Jurkat, Clone E6-1 (cell line): ENCODE measurements at regions not wholly inside any gene's neighbourhood (a gene's known extent, or its start where the extent isn't known, plus 50 kb on each side); places are given as distances from the start of the nearest gene placed in this dataset.

ENCODE experiments used
- DNase-seq: peaks from one replicate; pipeline ENCODE4 v3.0.0-alpha.2; 2011; ENCODE audit warnings: low read depth, low spot score
- H3K4me3 ChIP-seq: 2 replicates; pipeline ENCODE4 v1.5.1; 2011; ENCODE audit warnings: mild to moderate bottlenecking, low read length, control low read depth, moderate library complexity

DNA sequence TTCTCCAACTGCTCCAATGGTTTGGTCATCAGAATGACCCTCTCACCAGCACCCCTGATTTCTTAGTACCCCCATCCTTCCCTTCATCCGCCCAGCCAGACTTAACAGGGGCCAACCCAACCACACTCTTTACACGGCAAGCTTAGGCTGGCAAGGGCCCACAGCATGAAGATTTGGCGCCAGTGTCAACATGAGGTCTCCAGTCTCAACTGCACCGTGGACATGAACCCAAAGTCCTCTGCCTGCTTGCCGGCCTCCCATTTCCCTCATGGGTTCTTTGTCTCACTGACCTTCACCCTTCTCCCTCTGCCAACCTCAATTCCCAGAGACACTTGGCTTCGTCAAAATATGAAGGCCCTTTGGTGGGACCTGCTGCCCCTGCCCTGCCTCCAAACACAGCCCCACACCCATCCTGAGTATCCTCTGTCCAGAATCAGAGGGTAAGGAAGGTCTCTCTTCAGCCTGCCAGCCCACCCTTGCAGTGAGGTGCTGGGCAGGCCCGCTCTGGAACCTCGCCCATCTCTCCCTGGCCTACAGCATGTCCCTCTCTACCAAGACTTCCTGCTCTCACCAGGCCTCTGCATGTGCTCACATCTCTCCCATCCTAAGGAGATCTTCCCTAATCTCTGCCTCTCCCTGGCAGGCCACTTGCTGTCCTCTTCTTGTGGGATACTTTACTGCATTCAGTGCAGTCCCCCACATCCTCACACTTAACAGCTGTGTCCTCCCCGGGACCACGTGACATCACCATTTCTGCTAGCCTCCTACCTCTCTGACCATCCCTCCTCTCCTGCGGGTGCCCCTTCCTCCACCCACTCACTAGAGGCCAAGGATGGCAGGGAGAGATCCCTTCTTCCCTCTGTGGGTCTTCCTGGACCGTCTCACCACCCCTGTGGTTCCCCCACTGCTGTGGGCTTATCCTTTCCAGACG, 91.7 kb upstream of the ZMIZ1 start:
- DNase-seq = no peak
- H3K4me3 ChIP-seq = no peak overlapping the region

DNA sequence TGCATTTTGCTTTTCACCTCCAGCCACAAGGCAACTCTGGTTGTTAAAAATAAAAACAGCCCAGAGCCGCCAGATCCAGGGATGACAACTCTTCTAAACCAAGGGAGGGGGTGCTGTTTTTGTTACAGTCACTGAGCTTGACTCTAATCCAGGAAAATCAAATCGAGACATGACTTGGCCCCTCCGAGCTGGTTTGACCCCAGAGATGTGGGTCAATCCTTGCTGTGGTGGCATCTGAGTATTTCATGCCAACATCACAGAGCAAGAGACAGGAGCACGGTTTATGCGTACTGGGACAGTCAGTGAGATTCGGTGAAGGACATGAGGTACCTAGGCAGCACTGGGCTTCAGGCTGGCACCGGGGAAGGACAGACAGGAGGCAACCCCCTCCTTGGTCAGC, 88.8 kb upstream of the ZMIZ1 start:
- no peak overlapping the region for H3K4me3 ChIP-seq
- no peak for DNase-seq

DNA sequence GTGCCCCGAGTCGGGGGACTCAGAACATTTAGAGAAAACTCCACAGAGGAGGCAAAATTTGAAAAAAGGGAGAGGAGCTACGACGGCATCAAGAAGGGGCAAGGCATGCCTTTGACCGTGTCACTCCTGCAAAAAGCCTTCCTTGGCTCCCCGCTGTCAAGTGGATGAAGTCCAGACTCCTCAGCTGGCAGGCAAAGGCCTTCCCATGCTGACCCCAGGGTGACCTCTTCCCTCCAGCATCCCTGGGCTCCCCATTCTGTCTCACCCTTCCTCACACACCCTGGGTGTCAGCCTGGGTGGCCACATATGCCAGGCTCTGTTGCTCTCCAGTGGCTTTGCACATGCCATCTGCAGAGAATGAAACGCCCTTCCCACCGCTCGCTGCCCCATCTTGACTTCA, 88.4 kb upstream of the ZMIZ1 start:
- no peak overlapping the region for H3K4me3 ChIP-seq
- DNase-seq = no peak

DNA sequence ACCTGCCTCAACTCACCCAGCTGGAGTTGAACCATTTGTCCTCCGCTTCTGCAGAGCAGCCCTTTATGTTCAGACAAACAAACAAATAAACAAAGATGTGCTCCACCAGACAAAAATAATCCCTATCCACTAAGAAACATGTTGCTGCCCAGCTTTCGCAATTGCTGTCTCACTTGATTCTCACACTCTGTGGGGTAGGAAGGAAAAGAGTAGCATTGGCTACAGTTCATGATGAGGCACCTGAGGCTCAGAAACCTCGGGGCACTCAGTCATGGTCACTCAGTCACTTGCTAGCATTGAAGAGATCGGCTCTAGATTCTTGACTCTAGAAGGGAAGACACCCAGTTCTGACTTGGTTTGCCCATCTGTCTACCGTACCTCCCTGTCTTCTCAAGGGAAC, 88.0 kb upstream of the ZMIZ1 start:
- no peak overlapping the region for H3K4me3 ChIP-seq
- no peak for DNase-seq

DNA sequence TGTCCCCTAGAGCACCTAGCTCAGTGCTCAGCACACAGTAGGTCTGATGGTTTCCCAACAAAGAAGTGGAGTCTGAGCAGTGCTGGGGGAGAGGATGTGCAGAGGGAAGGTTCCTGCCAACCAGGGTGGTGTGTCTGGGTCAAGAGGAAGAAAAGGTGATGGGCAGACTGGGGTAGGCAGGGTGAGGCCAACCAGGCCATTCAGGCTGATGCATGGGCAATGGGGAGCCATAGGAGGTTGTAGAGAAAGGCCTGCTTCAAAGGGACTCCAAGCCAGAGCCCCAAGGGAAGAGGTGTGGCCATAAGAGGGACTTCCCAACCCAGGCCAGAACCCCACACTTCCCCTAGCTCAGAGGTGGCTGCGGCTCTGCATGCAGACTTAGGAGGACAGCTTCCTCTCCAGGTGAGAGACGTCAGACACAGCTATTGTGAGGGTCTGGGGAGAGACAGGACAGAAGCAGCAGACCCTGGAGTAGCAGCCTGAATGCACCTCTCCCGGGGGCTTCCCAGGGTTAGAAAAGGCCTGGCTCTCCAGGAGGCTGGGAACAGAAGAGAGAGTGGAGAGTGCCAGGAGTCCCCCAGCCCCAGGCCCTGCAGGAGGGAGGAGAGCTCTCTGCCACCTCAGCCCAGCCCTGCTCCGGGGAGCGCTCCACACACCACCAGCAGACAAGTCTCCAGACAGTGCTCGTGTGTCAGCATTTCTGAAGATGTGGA, 87.4 kb upstream of the ZMIZ1 start:
- no peak for DNase-seq
- H3K4me3 ChIP-seq = no peak overlapping the region

DNA sequence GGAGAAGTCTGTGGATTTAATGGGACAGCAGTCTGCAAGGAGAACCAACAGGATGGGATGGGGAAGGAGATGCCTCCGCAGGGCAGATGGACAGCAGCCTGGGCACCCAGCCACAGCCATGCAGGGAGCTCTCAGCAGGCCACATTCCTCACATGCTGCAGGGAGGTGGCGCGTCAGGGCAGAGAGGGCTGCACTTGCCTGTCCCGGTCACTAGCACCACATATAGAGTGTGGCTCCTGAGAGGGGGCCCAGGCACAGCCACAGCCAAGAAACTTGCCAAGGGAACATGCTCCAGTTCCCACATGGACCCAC, 86.8 kb upstream of the ZMIZ1 start:
- no peak for DNase-seq
- H3K4me3 ChIP-seq = no peak overlapping the region

DNA sequence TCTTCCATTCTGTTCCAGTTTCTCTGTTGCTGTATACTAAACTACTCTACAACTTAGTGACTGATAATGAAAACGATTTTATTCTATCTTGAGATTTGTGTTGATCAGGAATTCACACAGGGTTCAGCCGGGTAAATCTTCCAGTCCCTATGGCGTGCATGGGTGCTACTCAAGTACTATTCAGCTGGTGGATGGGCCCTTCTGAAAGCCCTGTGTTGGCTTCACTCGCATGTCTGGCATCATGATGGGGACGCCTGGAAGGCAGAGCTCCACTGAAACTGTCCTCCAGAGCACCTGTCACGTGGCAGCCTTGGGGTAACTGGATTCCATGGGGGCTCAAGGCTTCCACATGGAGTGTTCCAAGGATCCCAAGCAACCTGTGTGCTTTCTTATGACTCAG, 86.0 kb upstream of the ZMIZ1 start:
- no peak overlapping the region for H3K4me3 ChIP-seq

DNA sequence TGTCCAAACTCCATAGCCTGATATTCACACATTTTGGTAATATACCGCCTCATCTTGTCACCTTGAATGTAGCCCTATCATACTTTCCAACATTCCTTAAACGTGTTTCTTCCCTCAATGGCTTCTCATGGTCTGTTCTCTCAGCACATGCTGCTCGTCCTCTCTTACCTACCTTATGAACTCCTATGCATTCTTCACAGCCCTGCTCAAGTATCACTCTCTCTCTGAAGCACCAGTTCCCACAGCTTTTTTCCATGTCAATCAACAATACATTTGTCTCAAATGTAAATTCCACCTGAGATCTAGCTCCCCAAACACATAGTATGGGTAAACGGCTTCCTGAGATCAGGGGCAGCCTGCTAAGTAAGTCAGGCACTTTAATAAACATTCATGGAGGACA, 85.2 kb upstream of the ZMIZ1 start:
- no peak for DNase-seq
- H3K4me3 ChIP-seq = no peak overlapping the region

More for the DNA sequence above, 86.0 kb upstream of the ZMIZ1 start:
- no peak for DNase-seq

DNA sequence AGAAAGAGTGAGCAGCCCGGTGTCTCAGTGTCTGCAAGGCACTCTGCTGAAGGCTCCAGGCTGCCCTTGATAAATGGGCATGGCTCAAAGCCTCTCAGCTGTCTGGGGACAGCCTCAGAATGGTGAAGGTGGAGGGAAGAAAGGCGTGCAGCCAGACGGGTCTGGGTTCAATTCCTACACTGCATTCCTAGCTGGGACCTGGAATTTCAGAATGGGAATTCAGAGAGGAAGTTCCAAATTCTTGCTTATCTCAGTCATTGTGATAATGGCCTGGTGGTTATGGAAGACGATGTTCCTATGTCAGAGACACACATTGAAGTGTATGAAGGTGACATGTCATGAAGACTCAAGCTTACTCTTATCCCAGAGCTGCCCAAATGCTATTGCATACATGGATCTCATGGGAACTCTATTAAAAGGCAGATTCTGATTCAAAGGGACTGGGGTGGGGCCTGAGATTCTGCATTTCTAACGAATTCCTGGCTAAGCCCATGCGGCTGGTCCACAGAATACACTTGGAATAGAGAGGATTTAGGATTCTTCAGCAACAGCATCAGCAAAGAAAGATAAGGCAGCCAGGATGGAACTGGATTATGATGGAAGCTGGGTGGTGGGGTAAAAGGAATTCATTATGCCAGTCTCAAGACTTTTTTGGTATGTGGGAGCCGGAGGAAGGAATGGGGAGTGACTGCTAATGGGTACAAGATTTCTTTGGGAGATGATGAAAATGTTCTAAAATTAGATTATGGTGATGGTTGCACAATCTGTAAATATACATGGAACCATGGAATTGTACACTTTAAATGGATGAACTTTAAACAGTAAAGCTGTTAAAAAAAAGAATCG, 82.6 kb upstream of the ZMIZ1 start:
- no peak for DNase-seq
- H3K4me3 ChIP-seq = no peak overlapping the region

DNA sequence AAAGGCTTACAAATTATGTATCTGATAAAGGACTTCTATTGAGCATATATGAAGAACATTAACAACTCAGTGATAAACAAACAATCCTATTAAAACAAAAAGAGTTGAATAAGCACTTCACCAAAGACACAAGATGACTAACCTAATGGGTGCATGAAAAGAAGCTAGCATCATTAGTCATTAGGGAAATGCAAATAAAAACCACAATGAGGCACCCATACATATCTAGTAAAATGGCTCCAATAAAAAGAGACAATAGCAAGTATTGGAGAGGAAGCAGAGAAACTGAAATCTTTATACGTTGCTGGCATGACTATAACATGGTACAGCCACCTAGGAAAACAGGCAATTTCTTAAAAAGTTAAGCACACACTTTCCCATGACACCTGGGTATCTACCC, 77.6 kb upstream of the ZMIZ1 start:
- H3K4me3 ChIP-seq = no peak overlapping the region
- DNase-seq = no peak

DNA sequence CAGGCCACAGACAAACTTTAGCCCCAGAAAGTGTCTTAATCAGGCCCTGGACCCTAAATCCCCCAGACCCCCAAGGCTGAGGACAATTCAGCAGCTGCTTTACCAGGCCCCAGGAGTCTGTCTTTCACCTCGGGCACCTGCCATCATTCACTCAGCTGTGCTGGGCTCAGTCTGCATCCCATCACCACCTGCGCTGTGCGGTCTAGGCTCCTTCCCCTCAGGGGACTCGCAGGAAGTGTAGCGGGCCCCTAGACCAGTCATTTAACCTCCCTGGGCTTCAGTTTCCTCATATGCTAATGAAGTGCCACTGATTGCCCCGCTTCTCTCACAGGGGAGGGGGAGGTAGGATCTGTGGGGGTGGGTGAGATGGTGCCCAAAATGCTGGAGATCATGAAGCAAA, 76.4 kb upstream of the ZMIZ1 start:
- peak; percentile 77 for DNase-seq
- H3K4me3 ChIP-seq = peak overlapping the region; percentile 20

DNA sequence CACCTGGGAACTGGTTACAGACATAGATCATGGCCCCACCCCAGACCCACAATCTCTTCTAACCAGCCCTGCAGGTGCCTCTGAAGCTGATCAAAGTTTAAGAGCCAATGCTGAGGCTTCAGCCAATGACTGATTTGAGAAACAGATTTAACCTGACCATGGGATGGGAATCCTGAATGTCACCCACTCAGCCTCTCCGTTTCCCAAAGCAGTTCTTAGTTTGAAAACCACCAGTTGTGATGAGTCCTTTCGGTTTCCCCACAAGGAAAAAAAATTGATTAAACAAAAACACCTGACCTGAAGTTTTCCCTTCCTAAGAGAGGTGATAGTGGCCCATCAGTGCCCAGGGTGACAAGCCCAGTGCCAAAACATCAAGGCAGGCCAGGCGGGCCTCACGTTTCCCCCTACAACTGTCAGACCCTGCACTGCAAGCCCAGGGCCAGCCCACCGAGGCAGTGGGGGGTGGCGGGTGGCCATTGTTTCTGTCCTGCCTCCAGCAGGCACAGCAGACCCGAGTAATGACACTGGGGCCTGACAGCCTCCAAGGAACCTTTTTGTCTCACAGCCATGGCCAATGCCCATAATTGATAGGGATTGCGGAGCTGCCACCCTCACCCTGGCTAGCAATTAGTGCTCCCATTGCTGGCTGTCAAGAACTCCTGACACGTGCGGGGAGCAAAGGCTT, 75.4 kb upstream of the ZMIZ1 start:
- H3K4me3 ChIP-seq = no peak overlapping the region
- DNase-seq = peak; percentile 46

DNA sequence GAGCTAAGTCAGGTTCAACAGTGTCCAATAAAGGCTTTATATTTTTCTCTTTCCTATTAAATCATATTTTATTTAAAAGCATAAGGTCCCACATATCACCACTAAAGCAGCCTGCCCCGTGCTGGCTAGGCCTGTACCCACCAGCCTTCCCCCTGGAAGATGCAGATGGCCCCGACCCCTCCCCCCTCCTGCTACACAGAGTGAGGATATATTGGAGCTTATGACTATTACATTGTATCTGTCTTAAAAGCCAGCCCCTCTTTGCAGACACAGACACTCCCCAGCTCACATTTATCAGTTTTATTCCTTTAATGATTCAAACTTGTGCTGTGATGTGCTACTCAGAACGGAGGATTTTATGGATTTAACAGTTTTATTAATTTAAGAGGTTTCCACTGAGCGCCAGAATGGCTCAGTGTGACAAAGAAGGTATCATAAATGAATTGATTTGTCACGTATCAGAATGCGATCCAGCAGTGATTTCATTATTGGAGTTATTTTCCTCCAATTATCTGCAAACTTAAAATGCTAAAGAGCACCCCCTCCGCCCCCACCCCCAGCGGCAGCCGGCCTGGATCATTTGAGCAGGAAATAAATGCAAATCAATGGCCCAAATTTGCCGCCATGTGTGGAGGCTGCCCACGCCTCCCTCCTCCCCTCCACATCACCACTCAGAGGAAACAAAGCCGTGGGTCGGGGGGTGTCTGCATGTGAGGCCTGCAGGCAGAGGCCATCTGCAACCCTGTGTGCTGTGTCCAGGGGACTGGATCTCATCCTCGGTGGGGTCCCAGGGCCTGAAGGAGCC, 72.6 kb upstream of the ZMIZ1 start:
- DNase-seq = no peak
- no peak overlapping the region for H3K4me3 ChIP-seq

DNA sequence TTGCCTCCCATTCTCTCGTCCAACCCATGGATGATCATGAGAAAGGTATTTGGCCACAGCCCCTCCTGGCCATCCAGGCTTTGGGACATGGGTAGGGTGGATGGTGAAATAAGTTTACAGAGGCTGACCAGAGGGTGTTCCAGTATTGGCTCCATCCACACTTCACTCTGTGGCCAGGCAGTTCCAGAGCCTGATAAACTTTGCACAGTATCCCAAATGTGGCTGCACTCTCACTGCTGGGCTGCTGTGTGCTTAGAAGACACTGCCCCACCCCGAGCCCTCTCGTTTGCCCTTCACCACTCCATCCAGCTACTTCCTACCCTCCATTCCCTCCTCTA, 72.0 kb upstream of the ZMIZ1 start:
- DNase-seq = no peak
- no peak overlapping the region for H3K4me3 ChIP-seq

DNA sequence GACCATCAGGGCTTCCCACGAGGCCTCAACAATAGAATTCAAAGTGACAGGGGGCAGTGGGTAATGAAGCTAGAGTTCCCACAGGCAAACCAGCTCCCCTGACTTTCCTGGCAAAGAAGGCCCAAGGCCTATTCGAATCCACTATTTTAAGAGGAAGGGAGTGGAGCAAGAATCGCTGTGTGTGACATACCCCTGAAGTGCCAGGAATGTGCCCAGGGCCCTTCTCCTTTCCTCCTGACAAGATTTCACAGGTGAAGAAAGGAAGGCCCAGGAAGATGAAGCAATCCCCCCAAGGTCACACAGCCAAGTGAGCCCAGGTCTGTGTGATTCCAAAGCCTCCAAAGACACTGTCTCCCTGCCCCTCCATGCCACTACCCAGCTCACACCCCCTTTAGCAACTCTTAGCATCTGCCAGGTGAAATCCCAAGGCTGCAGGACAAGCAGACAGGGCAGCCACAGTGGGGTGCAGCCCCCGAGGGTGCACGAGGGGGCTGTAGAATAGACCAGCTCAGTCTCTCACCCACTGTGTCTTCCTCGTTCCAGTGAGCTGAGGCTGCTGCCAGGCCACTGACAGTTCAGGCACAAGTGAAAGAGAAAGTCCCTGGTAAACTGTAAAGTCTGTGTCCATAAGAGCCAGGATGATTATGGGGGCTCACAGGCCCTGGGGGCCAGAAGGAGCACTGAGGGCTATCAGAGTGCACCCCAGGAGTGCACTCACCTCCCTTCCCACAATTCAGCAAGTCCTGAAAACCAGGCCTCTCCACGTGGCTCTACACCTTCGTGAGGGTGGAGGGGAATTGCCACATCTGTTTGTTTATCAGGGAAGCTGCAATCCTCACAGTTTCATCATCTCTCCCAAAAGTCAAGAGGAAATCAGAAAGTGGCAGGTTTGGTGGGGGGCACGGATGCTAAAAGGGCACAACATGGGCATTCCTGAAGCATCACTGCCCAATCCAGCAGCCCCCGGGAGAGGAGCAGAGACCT, 70.8 kb upstream of the ZMIZ1 start:
- H3K4me3 ChIP-seq = no peak overlapping the region
- DNase-seq = no peak

DNA sequence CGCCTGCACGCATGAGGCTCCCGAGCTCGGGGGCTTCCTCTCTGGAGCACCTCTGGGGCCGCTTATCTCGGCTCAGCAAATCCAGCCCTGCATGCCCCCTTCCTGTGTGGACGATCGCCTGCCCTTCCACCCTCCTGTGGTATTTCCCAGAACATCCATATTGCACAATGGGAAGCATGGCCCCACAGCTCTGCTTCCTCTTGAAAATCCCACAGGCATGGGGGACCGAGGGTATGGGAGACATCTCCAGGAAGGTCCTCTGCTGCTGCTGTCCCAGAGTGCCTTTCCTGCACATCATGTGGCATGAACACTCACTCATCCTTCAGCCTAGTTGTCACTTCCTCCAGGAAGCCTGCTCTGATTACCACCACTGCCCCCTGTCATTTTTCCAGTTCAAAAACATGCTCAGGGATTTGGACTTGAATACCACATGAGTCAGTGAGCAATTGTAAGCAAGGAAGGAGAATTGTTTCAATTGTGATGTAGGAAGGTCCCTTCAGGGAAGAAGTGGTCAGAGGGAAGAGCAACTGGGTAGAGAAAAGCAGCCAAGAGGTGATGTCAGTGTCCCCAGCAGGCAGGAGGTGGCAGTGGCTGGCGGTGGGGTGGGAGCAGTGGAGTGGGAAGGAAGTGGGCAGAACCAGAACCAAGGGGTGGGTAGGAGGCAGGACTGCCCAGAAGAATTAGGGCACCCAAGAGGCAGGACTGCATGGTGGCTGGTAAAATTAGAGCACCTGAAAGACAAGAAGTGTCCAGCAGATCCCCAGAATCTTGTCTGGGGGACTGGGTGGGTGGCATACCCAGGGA, 67.5 kb upstream of the ZMIZ1 start:
- no peak overlapping the region for H3K4me3 ChIP-seq
- DNase-seq = no peak

DNA sequence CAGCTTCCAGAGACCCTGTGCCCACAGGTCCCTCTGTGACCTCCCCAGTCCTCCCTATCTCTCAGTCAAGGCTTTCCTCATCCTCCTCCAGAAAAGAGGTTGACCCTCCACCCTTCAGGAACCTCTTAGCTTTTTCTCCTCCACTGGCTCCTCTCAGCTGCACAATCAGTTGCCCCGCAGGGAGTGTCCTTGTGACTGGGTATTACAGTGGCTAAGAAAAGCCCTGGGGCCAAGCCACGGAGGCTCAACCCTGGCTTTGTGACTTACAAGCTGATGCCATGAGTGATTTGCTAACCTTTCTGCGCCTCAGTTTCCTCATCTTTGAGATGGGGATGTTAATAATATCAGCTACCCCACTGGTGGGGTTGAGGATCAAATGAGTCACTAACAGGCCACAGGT, 66.4 kb upstream of the ZMIZ1 start:
- H3K4me3 ChIP-seq = no peak overlapping the region
- no peak for DNase-seq
